ENCODE measurements at regions not wholly inside any gene's neighbourhood (a gene's known extent, or its start where the extent isn't known, plus 50 kb on each side); places are given as distances from the start of the nearest gene placed in this dataset.

- H4K20me1 ChIP-seq (ENCODE audit: insufficient read depth), result no peaks in the 10 kb centered on the region
- no TSS peak for BruUV-seq (replicated peaks)
- no peak overlapping the region for H3K4me2 ChIP-seq
- H3K27me3 ChIP-seq (ENCODE audit: insufficient read depth, low read depth), result no peaks in the 10 kb centered on the region
- H3K27ac ChIP-seq, result no peak overlapping the region
- no peak overlapping the region for H2AFZ ChIP-seq
- H3K36me3 ChIP-seq (ENCODE audit: low read depth), result no peaks in the 10 kb centered on the region
- no peak for TF ChIP-seq CTCF (conservative IDR thresholded peaks at IDR 0.05)
- TF ChIP-seq EZH2 (IDR thresholded peaks at IDR 0.05; ENCODE audit: low read depth), result no peak
- no peak for DNase-seq
- H3F3A ChIP-seq (ENCODE audit: insufficient read depth, low read depth), result no peaks in the 10 kb centered on the region
- no peaks in the 10 kb centered on the region for H3K79me2 ChIP-seq (ENCODE audit: low read depth)
- no peaks in the 10 kb centered on the region for H3K9me3 ChIP-seq (ENCODE audit: insufficient read depth, low read depth)
- intact Hi-C loops (cut with micrococcal nuclease; ENCODE audit: unreplicated experiment), result no loop called here
- no peaks in the 10 kb centered on the region for H3K4me1 ChIP-seq (replicated peaks; ENCODE audit: insufficient read depth)
- no peak overlapping the region for H3K4me3 ChIP-seq
- ChIA-PET POLR2A (ENCODE audit: unreplicated experiment) (no interaction called here), CTCF (no interaction called here)
- H3K9me2 ChIP-seq (ENCODE audit: insufficient read depth), result no peaks in the 10 kb centered on the region
Observed at GRCh38 chr6:94597487-94597886, 979.8 kb upstream of the MANEA start.

- H3K36me3 ChIP-seq (ENCODE audit: low read depth), result no peaks in the 10 kb centered on the region
- H3K4me2 ChIP-seq, result no peak overlapping the region
- H2AFZ ChIP-seq, result peak overlapping the region; percentile 24; the same call in 1 of the 2 replicates
- no peaks in the 10 kb centered on the region for H3K4me1 ChIP-seq (replicated peaks; ENCODE audit: insufficient read depth)
- no peaks in the 10 kb centered on the region for H3K27me3 ChIP-seq (ENCODE audit: insufficient read depth, low read depth)
- H3K9me3 ChIP-seq (ENCODE audit: insufficient read depth, low read depth), result no peaks in the 10 kb centered on the region
- POLR2A ChIA-PET (ENCODE audit: unreplicated experiment), result no interaction called here
- no peaks in the 10 kb centered on the region for H4K20me1 ChIP-seq (ENCODE audit: insufficient read depth)
- BruUV-seq (replicated peaks), result no TSS peak
- H3K9me2 ChIP-seq (ENCODE audit: insufficient read depth), result no peaks in the 10 kb centered on the region
- CTCF ChIA-PET, result interaction anchor here (0.6 kb wide), 1 partner anchor 315 kb away, joined by 8 read pairs; no protein-coding TSS in a partner anchor
- no peak overlapping the region for H3K4me3 ChIP-seq
- no peaks in the 10 kb centered on the region for H3F3A ChIP-seq (ENCODE audit: insufficient read depth, low read depth)
- no peak for DNase-seq
- no peak overlapping the region for H3K27ac ChIP-seq
- no peaks in the 10 kb centered on the region for H3K79me2 ChIP-seq (ENCODE audit: low read depth)
- TF ChIP-seq EZH2 (IDR thresholded peaks at IDR 0.05; ENCODE audit: low read depth), result no peak
- no peak for TF ChIP-seq CTCF (conservative IDR thresholded peaks at IDR 0.05)
- intact Hi-C loops (cut with micrococcal nuclease; ENCODE audit: unreplicated experiment), result no loop called here
Observed at GRCh38 chr6:94590416-94590815, 986.9 kb upstream of the MANEA start.

- intact Hi-C loops (cut with micrococcal nuclease; ENCODE audit: unreplicated experiment), result no loop called here
- Histone ChIP-seq H3K9me2 (ENCODE audit: insufficient read depth) (no peaks in the 10 kb centered on the region), H3K36me3 (ENCODE audit: low read depth) (no peaks in the 10 kb centered on the region), H3K27ac (no peak overlapping the region), H3K4me1 (replicated peaks; ENCODE audit: insufficient read depth) (no peaks in the 10 kb centered on the region), H3K4me2 (no peak overlapping the region), H3K4me3 (no peak overlapping the region), H4K20me1 (ENCODE audit: insufficient read depth) (no peaks in the 10 kb centered on the region), H3K9me3 (ENCODE audit: insufficient read depth, low read depth) (no peaks in the 10 kb centered on the region), H3K79me2 (ENCODE audit: low read depth) (no peaks in the 10 kb centered on the region), H2AFZ (0 out of 2 replicates have a peak overlapping the region, but pooled peaks have one; percentile 25), H3F3A (ENCODE audit: insufficient read depth, low read depth) (no peaks in the 10 kb centered on the region), H3K27me3 (ENCODE audit: insufficient read depth, low read depth) (no peaks in the 10 kb centered on the region)
- DNase-seq, result no peak
- CTCF ChIA-PET, result no interaction called here
- no TSS peak for BruUV-seq (replicated peaks)
- TF ChIP-seq CTCF (conservative IDR thresholded peaks at IDR 0.05), result no peak
- no peak for TF ChIP-seq EZH2 (IDR thresholded peaks at IDR 0.05; ENCODE audit: low read depth)
- POLR2A ChIA-PET (ENCODE audit: unreplicated experiment), result no interaction called here
Observed at GRCh38 chr6:94588301-94588700, 989.0 kb upstream of the MANEA start.
